ENCODE measurements at regions not wholly inside any gene's neighbourhood (a gene's known extent, or its start where the extent isn't known, plus 50 kb on each side); places are given as distances from the start of the nearest gene placed in this dataset.

- H3K9ac ChIP-seq (ENCODE audit: low read length), result no peak overlapping the region
- WGBS (ENCODE audit: insufficient coverage), result 89% methylated on average over 6 of the region's 6 CpGs
- no peaks in the 10 kb centered on the region for H3K9me3 ChIP-seq (ENCODE audit: control extremely low read depth in 1 of 3, control insufficient read depth in 2 of 3, insufficient read depth in 1 of 3, low read length in 2 of 3)
- ChIA-PET CTCF (no interaction called here), POLR2A (no interaction called here)
- no peak overlapping the region for H3K4me3 ChIP-seq (ENCODE audit: control extremely low read depth in 1 of 5, extremely low read depth in 1 of 5, insufficient read depth in 1 of 5, low read depth in 2 of 5, low read length in 4 of 5)
- intact Hi-C loops (cut with micrococcal nuclease), result no loop called here
- no peaks in the 10 kb centered on the region for H3K4me1 ChIP-seq (ENCODE audit: control insufficient read depth in 2 of 2, insufficient read depth in 2 of 2, low read length in 2 of 2)
- ATAC-seq (ENCODE audit: low read depth), result no peak
- Mint-ChIP-seq H3K27me3 (peaks cover 12% of the 10 kb centered on the region), H3K9me3 (ENCODE audit: insufficient read depth) (no peaks in the 10 kb centered on the region), H3K4me3 (no peak overlapping the region), H3K4me1 (no peaks in the 10 kb centered on the region), H3K27ac (no peak overlapping the region)
- H4K20me1 ChIP-seq (ENCODE audit: control insufficient read depth, insufficient read depth, low read length, poor library complexity, severe bottlenecking), result no peaks in the 10 kb centered on the region
- peaks cover 0 to 5% (median 0%) of the 10 kb centered on the region in 4 experiments for H3K27me3 ChIP-seq (replicated peaks in 1 of 4; ENCODE audit: control extremely low read depth in 1 of 4, control insufficient read depth in 3 of 4, insufficient read depth in 4 of 4, low read length in 3 of 4)
- no peaks in the 10 kb centered on the region for H3K36me3 ChIP-seq (replicated peaks in 1 of 2; ENCODE audit: control extremely low read depth in 1 of 2, control insufficient read depth in 1 of 2, extremely low read depth in 1 of 2, insufficient read depth in 2 of 2, low read length in 1 of 2)
- DNase-seq, result no peak
- H3K27ac ChIP-seq (ENCODE audit: low read length in 2 of 2), result no peak overlapping the region
- no peak overlapping the region for H2AFZ ChIP-seq (ENCODE audit: insufficient read depth, low read depth, low read length, poor library complexity, severe bottlenecking)
- no peak overlapping the region for H3K4me2 ChIP-seq (replicated peaks; ENCODE audit: low read depth, low read length, poor library complexity, severe bottlenecking)
- TF ChIP-seq EZH2 (IDR thresholded peaks at IDR 0.05; ENCODE audit: borderline replicate concordance, insufficient read depth, low read depth, low read length, poor library complexity, severe bottlenecking), result no peak
- TF ChIP-seq CTCF (IDR thresholded peaks at IDR 0.05), result no peak
- H3K79me2 ChIP-seq (ENCODE audit: control insufficient read depth, insufficient read depth, low read length), result no peaks in the 10 kb centered on the region
Observed at GRCh38 chr2:47234456-47234855, 58.1 kb upstream of the CALM2 start.

- no peaks in the 10 kb centered on the region for H4K20me1 ChIP-seq (ENCODE audit: control insufficient read depth, insufficient read depth, low read length, poor library complexity, severe bottlenecking)
- no peaks in the 10 kb centered on the region for H3K9me3 ChIP-seq (ENCODE audit: control extremely low read depth in 1 of 3, control insufficient read depth in 2 of 3, insufficient read depth in 1 of 3, low read length in 2 of 3)
- Mint-ChIP-seq H3K27ac (no peak overlapping the region), H3K4me3 (no peak overlapping the region), H3K9me3 (ENCODE audit: insufficient read depth) (no peaks in the 10 kb centered on the region), H3K4me1 (no peaks in the 10 kb centered on the region), H3K27me3 (peaks cover 9% of the 10 kb centered on the region)
- H2AFZ ChIP-seq (ENCODE audit: insufficient read depth, low read depth, low read length, poor library complexity, severe bottlenecking), result no peak overlapping the region
- ATAC-seq (ENCODE audit: low read depth) (no peak), DNase-seq (no peak)
- no peaks in the 10 kb centered on the region for H3K79me2 ChIP-seq (ENCODE audit: control insufficient read depth, insufficient read depth, low read length)
- intact Hi-C loops (cut with micrococcal nuclease), result no loop called here
- H3K27ac ChIP-seq (ENCODE audit: low read length in 2 of 2), result no peak overlapping the region
- no peaks in the 10 kb centered on the region for H3K4me1 ChIP-seq (ENCODE audit: control insufficient read depth in 2 of 2, insufficient read depth in 2 of 2, low read length in 2 of 2)
- POLR2A ChIA-PET, result no interaction called here
- TF ChIP-seq CTCF (IDR thresholded peaks at IDR 0.05), result no peak
- no peak for TF ChIP-seq EZH2 (IDR thresholded peaks at IDR 0.05; ENCODE audit: borderline replicate concordance, insufficient read depth, low read depth, low read length, poor library complexity, severe bottlenecking)
- H3K36me3 ChIP-seq (replicated peaks in 1 of 2; ENCODE audit: control extremely low read depth in 1 of 2, control insufficient read depth in 1 of 2, extremely low read depth in 1 of 2, insufficient read depth in 2 of 2, low read length in 1 of 2), result no peaks in the 10 kb centered on the region
- no peak overlapping the region for H3K9ac ChIP-seq (ENCODE audit: low read length)
- no peak overlapping the region for H3K4me3 ChIP-seq (ENCODE audit: control extremely low read depth in 1 of 5, extremely low read depth in 1 of 5, insufficient read depth in 1 of 5, low read depth in 2 of 5, low read length in 4 of 5)
- CTCF ChIA-PET, result no interaction called here
- H3K27me3 ChIP-seq (replicated peaks in 1 of 4; ENCODE audit: control extremely low read depth in 1 of 4, control insufficient read depth in 3 of 4, insufficient read depth in 4 of 4, low read length in 3 of 4), result no peaks in the 10 kb centered on the region
- H3K4me2 ChIP-seq (replicated peaks; ENCODE audit: low read depth, low read length, poor library complexity, severe bottlenecking), result no peak overlapping the region
- WGBS (ENCODE audit: insufficient coverage), result 100% methylated on average over 2 of the region's 8 CpGs
Observed at GRCh38 chr2:47232738-47233415, 56.6 kb upstream of the CALM2 start.
